GM23338 (cell line): ENCODE measurements at regions not wholly inside any gene's neighbourhood (a gene's known extent, or its start where the extent isn't known, plus 50 kb on each side); places are given as distances from the start of the nearest gene placed in this dataset.

Experiments used
- CREB1 ChIP-seq: fragments of 250-450 bp; sonication (Bioruptor Pico); IDR thresholded peaks from 2 replicates; pipeline ENCODE4 v1.5.0; 2020; ENCODE audit warnings: low read depth, mild to moderate bottlenecking, moderate library complexity
- CTCF ChIP-seq, 2 experiments: fragments of 200-600 bp in 1 of 2; sonication (generic) in 1 of 2; conservative IDR thresholded peaks; 2 replicates each; pipeline versions ENCODE4 v1.5.1 to v1.6.1; 2016 to 2017; ENCODE audit warnings: antibody characterized with exemption in 2 of 2, low read depth in 2 of 2, mild to moderate bottlenecking in 2 of 2, moderate library complexity in 1 of 2
- EZH2 ChIP-seq: fragments of 200-600 bp; sonication (generic); IDR thresholded peaks from one replicate; pipeline ENCODE4 v1.8.0; 2017; ENCODE audit warnings: antibody characterized with exemption, mild to moderate bottlenecking, low read depth; ENCODE audit not compliant: unreplicated experiment
- EZH2phosphoT487 ChIP-seq: fragments of 200-600 bp; sonication (generic); IDR thresholded peaks from one replicate; pipeline ENCODE4 v1.8.1; 2018; ENCODE audit warnings: antibody characterized with exemption; ENCODE audit not compliant: unreplicated experiment
- JUNB ChIP-seq: IDR thresholded peaks from one replicate; pipeline ENCODE4 v1.6.1; 2016; ENCODE audit warnings: antibody characterized with exemption; ENCODE audit not compliant: unreplicated experiment
- NANOG ChIP-seq: IDR thresholded peaks from 2 replicates; pipeline ENCODE4 v1.6.1; 2016; ENCODE audit warnings: antibody characterized with exemption, borderline replicate concordance
- POLR2AphosphoS5 ChIP-seq: IDR thresholded peaks from 2 replicates; pipeline ENCODE4 v1.6.1; 2016; ENCODE audit warnings: antibody characterized with exemption, low read depth
- STAT1 ChIP-seq: IDR thresholded peaks from one replicate; pipeline ENCODE4 v1.6.1; 2016; ENCODE audit warnings: antibody characterized with exemption; ENCODE audit not compliant: unreplicated experiment
- ZNF114 ChIP-seq: fragments of 250-450 bp; sonication (Bioruptor Pico); IDR thresholded peaks from 2 replicates; pipeline ENCODE4 v1.5.0; 2020; ENCODE audit warnings: mild to moderate bottlenecking, moderate library complexity
- ZNF331 ChIP-seq: fragments of 250-450 bp; sonication (Bioruptor Pico); IDR thresholded peaks from 2 replicates; pipeline ENCODE4 v1.5.0; 2020; ENCODE audit warnings: low read depth, mild to moderate bottlenecking, moderate library complexity
- TF ChIP-seq, protein P1 (sequence below): IDR thresholded peaks from one replicate; pipeline ENCODE4 v1.6.1; 2018; ENCODE audit warnings: antibody characterized with exemption; ENCODE audit not compliant: unreplicated experiment
- TF ChIP-seq, protein P2 (sequence below): IDR thresholded peaks from 2 replicates; pipeline ENCODE4 v1.6.1; 2016; ENCODE audit warnings: antibody characterized with exemption
- TF ChIP-seq, protein P3 (sequence below): fragments of 250-450 bp; sonication (Bioruptor Pico); IDR thresholded peaks from 2 replicates; pipeline ENCODE4 v1.5.0; 2020; ENCODE audit warnings: mild to moderate bottlenecking, moderate library complexity

- TF ChIP-seq CTCF (conservative IDR thresholded peaks at IDR 0.05; ENCODE audit: low read depth in 2 of 2) (no peak), POLR2AphosphoS5 (no peak), EZH2 (no peak), EZH2phosphoT487 (no peak), JUNB (no peak), NANOG (no peak), STAT1 (no peak), CREB1 (CRISPR knock-in tag) (no peak), ZNF331 (no peak), ZNF114 (CRISPR knock-in tag) (no peak)
- TF ChIP-seq, protein P1, sequence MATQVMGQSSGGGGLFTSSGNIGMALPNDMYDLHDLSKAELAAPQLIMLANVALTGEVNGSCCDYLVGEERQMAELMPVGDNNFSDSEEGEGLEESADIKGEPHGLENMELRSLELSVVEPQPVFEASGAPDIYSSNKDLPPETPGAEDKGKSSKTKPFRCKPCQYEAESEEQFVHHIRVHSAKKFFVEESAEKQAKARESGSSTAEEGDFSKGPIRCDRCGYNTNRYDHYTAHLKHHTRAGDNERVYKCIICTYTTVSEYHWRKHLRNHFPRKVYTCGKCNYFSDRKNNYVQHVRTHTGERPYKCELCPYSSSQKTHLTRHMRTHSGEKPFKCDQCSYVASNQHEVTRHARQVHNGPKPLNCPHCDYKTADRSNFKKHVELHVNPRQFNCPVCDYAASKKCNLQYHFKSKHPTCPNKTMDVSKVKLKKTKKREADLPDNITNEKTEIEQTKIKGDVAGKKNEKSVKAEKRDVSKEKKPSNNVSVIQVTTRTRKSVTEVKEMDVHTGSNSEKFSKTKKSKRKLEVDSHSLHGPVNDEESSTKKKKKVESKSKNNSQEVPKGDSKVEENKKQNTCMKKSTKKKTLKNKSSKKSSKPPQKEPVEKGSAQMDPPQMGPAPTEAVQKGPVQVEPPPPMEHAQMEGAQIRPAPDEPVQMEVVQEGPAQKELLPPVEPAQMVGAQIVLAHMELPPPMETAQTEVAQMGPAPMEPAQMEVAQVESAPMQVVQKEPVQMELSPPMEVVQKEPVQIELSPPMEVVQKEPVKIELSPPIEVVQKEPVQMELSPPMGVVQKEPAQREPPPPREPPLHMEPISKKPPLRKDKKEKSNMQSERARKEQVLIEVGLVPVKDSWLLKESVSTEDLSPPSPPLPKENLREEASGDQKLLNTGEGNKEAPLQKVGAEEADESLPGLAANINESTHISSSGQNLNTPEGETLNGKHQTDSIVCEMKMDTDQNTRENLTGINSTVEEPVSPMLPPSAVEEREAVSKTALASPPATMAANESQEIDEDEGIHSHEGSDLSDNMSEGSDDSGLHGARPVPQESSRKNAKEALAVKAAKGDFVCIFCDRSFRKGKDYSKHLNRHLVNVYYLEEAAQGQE = no peak
- TF ChIP-seq, protein P2, sequence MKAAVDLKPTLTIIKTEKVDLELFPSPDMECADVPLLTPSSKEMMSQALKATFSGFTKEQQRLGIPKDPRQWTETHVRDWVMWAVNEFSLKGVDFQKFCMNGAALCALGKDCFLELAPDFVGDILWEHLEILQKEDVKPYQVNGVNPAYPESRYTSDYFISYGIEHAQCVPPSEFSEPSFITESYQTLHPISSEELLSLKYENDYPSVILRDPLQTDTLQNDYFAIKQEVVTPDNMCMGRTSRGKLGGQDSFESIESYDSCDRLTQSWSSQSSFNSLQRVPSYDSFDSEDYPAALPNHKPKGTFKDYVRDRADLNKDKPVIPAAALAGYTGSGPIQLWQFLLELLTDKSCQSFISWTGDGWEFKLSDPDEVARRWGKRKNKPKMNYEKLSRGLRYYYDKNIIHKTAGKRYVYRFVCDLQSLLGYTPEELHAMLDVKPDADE = no peak
- TF ChIP-seq, protein P3, sequence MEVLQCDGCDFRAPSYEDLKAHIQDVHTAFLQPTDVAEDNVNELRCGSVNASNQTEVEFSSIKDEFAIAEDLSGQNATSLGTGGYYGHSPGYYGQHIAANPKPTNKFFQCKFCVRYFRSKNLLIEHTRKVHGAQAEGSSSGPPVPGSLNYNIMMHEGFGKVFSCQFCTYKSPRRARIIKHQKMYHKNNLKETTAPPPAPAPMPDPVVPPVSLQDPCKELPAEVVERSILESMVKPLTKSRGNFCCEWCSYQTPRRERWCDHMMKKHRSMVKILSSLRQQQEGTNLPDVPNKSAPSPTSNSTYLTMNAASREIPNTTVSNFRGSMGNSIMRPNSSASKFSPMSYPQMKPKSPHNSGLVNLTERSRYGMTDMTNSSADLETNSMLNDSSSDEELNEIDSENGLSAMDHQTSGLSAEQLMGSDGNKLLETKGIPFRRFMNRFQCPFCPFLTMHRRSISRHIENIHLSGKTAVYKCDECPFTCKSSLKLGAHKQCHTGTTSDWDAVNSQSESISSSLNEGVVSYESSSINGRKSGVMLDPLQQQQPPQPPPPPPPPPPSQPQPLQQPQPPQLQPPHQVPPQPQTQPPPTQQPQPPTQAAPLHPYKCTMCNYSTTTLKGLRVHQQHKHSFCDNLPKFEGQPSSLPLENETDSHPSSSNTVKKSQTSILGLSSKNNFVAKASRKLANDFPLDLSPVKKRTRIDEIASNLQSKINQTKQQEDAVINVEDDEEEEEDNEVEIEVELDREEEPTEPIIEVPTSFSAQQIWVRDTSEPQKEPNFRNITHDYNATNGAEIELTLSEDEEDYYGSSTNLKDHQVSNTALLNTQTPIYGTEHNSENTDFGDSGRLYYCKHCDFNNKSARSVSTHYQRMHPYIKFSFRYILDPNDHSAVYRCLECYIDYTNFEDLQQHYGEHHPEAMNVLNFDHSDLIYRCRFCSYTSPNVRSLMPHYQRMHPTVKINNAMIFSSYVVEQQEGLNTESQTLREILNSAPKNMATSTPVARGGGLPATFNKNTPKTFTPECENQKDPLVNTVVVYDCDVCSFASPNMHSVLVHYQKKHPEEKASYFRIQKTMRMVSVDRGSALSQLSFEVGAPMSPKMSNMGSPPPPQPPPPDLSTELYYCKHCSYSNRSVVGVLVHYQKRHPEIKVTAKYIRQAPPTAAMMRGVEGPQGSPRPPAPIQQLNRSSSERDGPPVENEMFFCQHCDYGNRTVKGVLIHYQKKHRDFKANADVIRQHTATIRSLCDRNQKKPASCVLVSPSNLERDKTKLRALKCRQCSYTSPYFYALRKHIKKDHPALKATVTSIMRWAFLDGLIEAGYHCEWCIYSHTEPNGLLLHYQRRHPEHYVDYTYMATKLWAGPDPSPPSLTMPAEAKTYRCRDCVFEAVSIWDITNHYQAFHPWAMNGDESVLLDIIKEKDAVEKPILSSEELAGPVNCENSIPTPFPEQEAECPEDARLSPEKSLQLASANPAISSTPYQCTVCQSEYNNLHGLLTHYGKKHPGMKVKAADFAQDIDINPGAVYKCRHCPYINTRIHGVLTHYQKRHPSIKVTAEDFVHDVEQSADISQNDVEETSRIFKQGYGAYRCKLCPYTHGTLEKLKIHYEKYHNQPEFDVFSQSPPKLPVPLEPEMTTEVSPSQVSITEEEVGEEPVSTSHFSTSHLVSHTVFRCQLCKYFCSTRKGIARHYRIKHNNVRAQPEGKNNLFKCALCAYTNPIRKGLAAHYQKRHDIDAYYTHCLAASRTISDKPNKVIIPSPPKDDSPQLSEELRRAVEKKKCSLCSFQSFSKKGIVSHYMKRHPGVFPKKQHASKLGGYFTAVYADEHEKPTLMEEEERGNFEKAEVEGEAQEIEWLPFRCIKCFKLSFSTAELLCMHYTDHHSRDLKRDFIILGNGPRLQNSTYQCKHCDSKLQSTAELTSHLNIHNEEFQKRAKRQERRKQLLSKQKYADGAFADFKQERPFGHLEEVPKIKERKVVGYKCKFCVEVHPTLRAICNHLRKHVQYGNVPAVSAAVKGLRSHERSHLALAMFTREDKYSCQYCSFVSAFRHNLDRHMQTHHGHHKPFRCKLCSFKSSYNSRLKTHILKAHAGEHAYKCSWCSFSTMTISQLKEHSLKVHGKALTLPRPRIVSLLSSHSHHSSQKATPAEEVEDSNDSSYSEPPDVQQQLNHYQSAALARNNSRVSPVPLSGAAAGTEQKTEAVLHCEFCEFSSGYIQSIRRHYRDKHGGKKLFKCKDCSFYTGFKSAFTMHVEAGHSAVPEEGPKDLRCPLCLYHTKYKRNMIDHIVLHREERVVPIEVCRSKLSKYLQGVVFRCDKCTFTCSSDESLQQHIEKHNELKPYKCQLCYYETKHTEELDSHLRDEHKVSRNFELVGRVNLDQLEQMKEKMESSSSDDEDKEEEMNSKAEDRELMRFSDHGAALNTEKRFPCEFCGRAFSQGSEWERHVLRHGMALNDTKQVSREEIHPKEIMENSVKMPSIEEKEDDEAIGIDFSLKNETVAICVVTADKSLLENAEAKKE (CRISPR knock-in tag) = no peak
These were observed 148.0 kb upstream of the NPY2R start for GRCh38 chr4:155060419-155060818.
